ENCODE measurements at regions not wholly inside any gene's neighbourhood (a gene's known extent, or its start where the extent isn't known, plus 50 kb on each side); places are given as distances from the start of the nearest gene placed in this dataset.
"Not testable (repeated sequence)": the region's sequence is repeated elsewhere in the genome, so short reads cannot be mapped to it uniquely, and the experiment has no call there.

DNA sequence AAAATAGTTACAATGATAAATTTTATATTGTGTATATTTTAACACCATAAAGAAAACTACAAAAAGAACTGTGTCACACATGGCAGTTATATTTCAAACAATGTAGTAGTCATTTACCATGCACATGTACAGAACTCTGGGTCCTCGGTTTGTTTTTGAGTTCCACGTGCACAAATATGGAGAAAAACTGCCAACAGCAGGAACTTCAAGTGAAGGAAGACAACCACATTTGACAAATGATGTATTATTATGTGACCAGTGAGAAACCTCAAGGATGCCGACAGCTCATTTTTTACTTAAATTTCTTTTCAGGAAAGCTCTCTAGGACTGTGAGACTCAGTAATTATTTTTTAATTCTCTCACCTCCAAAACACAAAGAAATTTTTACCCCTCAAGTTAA lies 244.2 kb upstream of the USP15 start:
- Mint-ChIP-seq H3K36me3 (ENCODE audit: low read depth) (no peaks in the 10 kb centered on the region), H3K27me3 (no peaks in the 10 kb centered on the region), H3K4me3 (no peak overlapping the region), H3K4me1 (ENCODE audit: low read depth) (no peaks in the 10 kb centered on the region), H3K27ac (no peak overlapping the region), H3K9me3 (no peaks in the 10 kb centered on the region)

DNA sequence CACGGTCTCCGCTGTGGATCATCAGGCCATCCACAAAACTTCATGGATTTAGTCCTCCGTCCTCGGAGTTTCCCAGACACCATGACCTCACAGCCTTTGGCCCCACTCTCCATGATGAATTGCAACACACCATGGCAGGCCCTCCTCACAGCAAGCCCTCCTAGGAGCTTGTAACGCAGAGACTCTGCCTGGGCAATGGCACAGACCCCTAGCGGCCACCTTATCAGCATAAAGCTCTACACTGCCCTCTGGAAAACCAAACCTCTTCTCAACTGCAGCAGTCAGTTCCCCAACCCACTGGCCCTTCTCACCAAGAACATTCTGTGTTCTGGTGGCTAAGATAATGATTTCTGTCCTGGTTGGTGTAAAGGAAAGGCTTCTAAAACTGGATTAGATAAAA lies 238.4 kb upstream of the USP15 start:
- no peaks in the 10 kb centered on the region for H3K36me3 Mint-ChIP-seq (ENCODE audit: low read depth)
- no peak overlapping the region for H3K4me3 Mint-ChIP-seq
- peaks cover 4% of the 10 kb centered on the region for H3K9me3 Mint-ChIP-seq
- no peak overlapping the region for H3K27ac Mint-ChIP-seq
- H3K27me3 Mint-ChIP-seq, result peaks cover 4% of the 10 kb centered on the region
- H3K4me1 Mint-ChIP-seq (ENCODE audit: low read depth), result no peaks in the 10 kb centered on the region

DNA sequence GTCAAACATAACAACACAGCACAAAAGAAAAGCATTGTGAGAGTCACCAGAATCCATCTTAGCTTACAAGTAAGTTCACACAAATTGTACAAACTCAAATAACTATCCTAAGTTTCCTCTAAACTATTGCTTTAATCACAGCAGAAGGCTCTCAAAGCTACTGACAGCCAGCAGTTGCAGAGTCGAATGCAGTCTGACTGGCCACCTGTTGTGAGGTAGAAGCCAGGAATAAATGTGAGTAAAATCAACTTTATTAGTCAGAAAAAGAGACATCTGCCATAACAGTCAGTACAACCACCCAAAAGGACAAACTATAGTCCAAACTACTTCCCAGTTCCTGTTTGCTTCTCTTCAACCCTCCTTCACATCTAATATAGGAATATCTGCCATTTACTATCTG lies 231.7 kb upstream of the USP15 start:
- Mint-ChIP-seq H3K27ac (no peak overlapping the region), H3K4me3 (no peak overlapping the region), H3K36me3 (ENCODE audit: low read depth) (no peaks in the 10 kb centered on the region), H3K27me3 (peaks cover 4% of the 10 kb centered on the region), H3K4me1 (ENCODE audit: low read depth) (no peaks in the 10 kb centered on the region), H3K9me3 (peaks cover 4% of the 10 kb centered on the region)

DNA sequence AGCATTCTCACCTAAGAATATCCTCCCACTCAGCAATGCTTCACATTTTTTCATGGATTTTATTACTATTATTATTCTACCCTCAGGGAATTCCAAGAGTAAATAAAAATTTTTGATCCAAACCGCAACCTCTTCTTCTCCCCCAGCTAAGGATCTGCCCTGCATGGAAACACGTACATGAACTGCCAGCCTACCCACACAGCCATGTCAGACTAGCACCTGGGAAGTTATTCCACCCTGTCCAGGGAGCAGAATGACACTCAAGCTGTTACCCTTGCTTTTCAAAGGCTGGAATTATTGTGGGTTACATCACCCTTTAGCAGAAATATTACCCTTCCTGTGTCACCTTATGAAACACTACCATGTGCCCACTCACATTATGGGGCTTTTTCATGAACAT lies 227.3 kb upstream of the USP15 start:
- Mint-ChIP-seq H3K9me3 (no peaks in the 10 kb centered on the region), H3K4me1 (ENCODE audit: low read depth) (no peaks in the 10 kb centered on the region), H3K27me3 (no peaks in the 10 kb centered on the region), H3K4me3 (no peak overlapping the region), H3K36me3 (ENCODE audit: low read depth) (no peaks in the 10 kb centered on the region), H3K27ac (no peak overlapping the region)

DNA sequence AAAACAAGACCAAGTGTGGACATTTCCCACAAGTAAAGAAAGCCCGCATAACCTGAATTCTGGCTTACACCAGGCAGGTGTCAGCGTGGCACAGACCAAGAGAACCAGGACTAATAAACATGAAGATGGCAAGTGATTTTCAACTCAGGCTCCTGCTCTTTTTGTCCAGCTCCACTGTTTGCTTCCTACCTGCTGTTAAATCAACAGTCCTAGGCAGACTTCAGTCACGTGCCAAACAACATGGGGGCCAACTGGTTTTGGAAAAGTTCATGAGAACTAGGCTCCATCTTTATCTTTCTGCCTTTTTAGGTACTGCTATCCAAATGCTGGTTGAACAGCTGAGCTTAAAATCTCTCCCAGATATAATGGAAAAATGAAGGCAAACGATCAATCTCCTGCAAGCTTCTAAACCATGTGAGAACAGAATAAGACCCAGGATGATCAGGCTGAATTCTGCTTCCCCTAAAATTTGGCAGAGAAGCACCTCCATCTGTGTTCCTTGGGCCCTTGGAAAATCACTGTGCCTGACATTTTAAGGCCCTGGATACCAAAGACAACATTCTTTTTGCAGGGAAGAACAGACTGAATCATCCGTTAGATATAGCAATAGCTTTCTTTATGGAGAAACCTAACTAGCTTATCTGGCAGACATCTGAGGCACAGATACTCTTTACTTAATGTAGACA lies 215.6 kb upstream of the USP15 start:
- Mint-ChIP-seq H3K4me1 (ENCODE audit: low read depth) (no peaks in the 10 kb centered on the region), H3K36me3 (ENCODE audit: low read depth) (no peaks in the 10 kb centered on the region), H3K9me3 (no peaks in the 10 kb centered on the region), H3K27ac (no peak overlapping the region), H3K4me3 (no peak overlapping the region), H3K27me3 (no peaks in the 10 kb centered on the region)

DNA sequence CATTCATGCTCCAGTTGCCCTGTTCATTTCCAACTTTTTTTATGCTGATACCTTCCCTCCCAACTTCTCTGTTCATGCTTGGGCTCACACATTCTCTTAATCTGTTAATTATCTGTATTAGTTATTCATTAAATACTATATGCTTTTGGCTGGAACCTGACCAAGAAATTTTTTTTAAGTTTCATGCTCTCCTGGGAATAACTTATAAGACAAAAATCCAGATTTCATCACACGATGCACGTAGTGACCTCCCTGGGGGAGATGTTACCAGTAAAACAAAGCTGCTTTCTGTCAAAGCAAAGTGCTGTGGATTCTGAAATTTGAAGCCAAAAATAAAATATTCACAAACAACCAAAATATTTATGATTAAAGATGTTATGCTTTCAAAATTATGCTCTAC lies 215.0 kb upstream of the USP15 start:
- Mint-ChIP-seq H3K27ac (no peak overlapping the region), H3K36me3 (ENCODE audit: low read depth) (no peaks in the 10 kb centered on the region), H3K27me3 (no peaks in the 10 kb centered on the region), H3K9me3 (no peaks in the 10 kb centered on the region), H3K4me3 (no peak overlapping the region), H3K4me1 (ENCODE audit: low read depth) (no peaks in the 10 kb centered on the region)

DNA sequence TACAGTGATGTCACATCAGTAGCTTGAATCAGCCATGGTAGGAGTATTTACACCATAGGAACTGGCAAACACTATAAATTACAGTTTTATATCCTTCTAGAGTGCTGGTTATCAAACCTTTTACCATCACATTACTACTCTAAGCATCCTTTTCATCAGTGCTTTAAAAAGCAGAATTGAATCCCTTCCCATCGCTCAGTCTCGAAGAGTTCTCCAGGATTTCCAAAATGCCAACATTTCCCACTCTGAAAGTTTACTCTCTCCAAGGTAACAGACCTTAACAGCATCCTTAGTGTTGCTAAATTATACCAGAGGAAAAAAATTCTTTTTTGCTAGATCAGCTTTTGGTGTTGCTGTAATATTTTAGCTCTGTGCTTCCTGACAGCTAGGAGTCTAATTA lies 209.4 kb upstream of the USP15 start:
- H3K36me3 Mint-ChIP-seq (ENCODE audit: low read depth), result no peaks in the 10 kb centered on the region

DNA sequence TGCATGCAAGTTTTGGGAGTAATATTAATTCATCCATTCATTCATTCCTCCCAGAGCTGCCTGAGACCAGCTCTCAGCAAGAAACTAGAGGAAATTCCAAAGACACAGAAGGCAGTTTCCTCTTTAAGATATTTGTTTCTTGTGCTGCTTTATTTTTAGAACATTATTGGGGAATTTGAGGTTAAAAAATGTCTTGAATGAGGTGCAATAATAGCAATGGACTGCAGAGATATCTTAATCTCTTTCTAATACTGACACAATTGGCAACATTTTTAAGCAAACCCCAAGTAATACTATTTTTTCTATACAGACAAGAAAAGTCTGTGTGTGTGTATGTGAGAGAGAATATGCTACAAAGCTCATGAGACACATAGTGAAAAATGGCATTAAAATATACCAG lies 190.2 kb upstream of the USP15 start:
- no peaks in the 10 kb centered on the region for H3K4me1 Mint-ChIP-seq (ENCODE audit: low read depth)
- no peak overlapping the region for H3K27ac Mint-ChIP-seq
- no peaks in the 10 kb centered on the region for H3K36me3 Mint-ChIP-seq (ENCODE audit: low read depth)
- no peaks in the 10 kb centered on the region for H3K9me3 Mint-ChIP-seq
- H3K27me3 Mint-ChIP-seq, result peaks cover 3% of the 10 kb centered on the region
- no peak overlapping the region for H3K4me3 Mint-ChIP-seq

More for the DNA sequence above, 209.4 kb upstream of the USP15 start:
- H3K9me3 Mint-ChIP-seq, result no peaks in the 10 kb centered on the region
- no peaks in the 10 kb centered on the region for H3K4me1 Mint-ChIP-seq (ENCODE audit: low read depth)
- H3K27ac Mint-ChIP-seq, result no peak overlapping the region
- no peaks in the 10 kb centered on the region for H3K27me3 Mint-ChIP-seq
- H3K4me3 Mint-ChIP-seq, result no peak overlapping the region

DNA sequence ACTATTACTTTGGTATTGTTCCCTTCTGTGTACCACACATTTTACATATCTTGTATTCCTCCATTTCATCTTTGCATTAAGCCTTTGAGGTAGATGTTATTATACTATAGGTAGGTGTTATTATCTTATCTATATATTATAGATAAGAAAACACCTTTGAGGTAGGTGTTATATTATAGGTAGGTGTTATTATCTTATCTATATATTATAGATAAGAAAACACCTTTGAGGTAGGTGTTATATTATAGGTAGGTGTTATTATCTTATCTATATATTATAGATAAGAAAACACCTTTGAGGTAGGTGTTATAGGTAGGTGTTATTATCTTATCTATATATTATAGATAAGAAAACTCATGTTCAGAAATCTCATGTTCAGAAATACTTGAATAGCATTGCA lies 187.0 kb upstream of the USP15 start:
- H3K27ac Mint-ChIP-seq; H3K9me3 Mint-ChIP-seq; H3K36me3 Mint-ChIP-seq (ENCODE audit: low read depth); H3K27me3 Mint-ChIP-seq; H3K4me1 Mint-ChIP-seq (ENCODE audit: low read depth); H3K4me3 Mint-ChIP-seq: not testable (repeated sequence)

DNA sequence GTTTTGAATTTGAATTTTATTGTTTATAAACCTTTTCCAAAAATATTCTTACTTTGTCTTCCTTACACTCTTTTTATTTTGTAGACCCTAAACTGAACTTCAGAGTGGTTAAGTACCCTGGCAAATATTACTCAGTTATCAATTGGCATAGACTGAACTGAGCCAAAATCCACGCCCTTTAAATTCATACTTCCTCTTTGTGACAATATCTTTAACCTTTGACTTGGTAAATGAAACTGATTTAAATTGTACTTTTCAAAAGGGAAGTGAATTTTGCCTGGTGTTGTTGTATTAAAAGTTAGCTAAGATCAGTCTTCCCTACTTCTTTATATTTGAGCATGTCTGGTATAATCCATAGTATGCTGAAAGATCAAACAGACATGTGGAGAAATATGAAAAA lies 184.3 kb upstream of the USP15 start:
- Mint-ChIP-seq H3K4me1 (ENCODE audit: low read depth) (no peaks in the 10 kb centered on the region), H3K27me3 (peaks cover 6% of the 10 kb centered on the region), H3K9me3 (no peaks in the 10 kb centered on the region), H3K4me3 (no peak overlapping the region), H3K36me3 (ENCODE audit: low read depth) (no peaks in the 10 kb centered on the region), H3K27ac (no peak overlapping the region)

DNA sequence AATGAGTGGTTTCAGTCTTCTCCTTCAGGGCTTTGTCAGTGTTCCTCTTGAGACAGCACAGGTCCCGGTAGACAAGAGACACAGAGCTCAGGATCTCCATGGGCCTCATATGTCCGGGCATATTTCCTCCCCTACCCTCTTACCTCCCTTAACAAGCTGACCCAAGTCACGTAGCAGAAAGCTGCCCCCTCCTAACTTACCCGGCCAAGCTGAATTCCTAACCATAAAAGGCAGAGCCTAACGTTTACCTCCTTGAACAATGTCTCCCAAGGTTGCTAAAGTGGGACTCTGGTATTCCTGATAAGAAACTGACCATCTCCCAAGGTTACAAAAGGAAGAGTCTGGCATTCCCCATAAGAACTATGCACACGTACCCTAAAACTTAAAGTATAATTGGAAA lies 182.2 kb upstream of the USP15 start:
- Mint-ChIP-seq H3K27me3 (peaks cover 6% of the 10 kb centered on the region), H3K36me3 (ENCODE audit: low read depth) (no peaks in the 10 kb centered on the region), H3K9me3 (no peaks in the 10 kb centered on the region), H3K27ac (no peak overlapping the region), H3K4me3 (no peak overlapping the region), H3K4me1 (ENCODE audit: low read depth) (no peaks in the 10 kb centered on the region)

DNA sequence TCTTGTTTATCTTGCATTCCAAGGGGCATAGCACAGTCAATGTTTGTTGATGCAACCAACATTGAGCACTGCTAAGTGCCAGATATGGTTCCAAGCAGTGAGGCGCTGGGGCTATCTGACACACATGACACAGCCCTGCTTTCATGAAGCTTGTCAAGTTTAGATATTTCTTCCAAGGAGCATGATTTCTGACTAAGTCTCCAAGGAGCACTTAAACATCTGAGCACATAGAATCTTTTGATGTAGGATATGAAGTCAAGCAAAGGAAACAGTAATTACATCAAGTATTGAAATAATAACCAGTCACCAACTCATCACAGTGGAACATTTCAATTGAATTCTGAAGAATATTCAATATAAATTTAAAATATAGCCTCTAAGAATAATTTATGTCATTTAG lies 177.8 kb upstream of the USP15 start:
- H3K4me1 Mint-ChIP-seq (ENCODE audit: low read depth), result no peaks in the 10 kb centered on the region
- no peak overlapping the region for H3K4me3 Mint-ChIP-seq

DNA sequence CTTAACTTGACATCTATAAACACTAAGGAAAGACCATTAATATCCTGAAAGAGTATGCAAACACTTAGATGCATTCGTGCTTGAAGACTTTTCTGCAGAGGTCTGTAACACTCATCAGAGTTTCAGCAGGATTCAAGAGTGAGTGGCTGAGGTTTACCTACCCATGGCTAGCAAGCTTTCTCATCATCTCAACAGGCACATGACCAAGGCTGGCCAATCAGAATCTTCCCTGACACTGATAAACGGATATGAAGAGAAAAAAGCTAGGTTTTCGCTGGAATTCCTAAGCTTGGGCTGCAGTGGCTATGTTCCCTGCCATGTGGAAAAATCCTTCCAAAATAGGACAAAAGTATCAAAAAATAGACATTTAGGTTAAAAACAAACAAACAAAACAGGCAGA lies 162.1 kb upstream of the USP15 start:
- no peaks in the 10 kb centered on the region for H3K9me3 Mint-ChIP-seq
- H3K36me3 Mint-ChIP-seq (ENCODE audit: low read depth), result no peaks in the 10 kb centered on the region
- peaks cover 4% of the 10 kb centered on the region for H3K27me3 Mint-ChIP-seq
- H3K4me3 Mint-ChIP-seq, result no peak overlapping the region
- no peak overlapping the region for H3K27ac Mint-ChIP-seq
- no peaks in the 10 kb centered on the region for H3K4me1 Mint-ChIP-seq (ENCODE audit: low read depth)

More for the DNA sequence above, 177.8 kb upstream of the USP15 start:
- Mint-ChIP-seq H3K27me3 (peaks cover 2% of the 10 kb centered on the region), H3K27ac (no peak overlapping the region), H3K36me3 (ENCODE audit: low read depth) (no peaks in the 10 kb centered on the region), H3K9me3 (no peaks in the 10 kb centered on the region)

DNA sequence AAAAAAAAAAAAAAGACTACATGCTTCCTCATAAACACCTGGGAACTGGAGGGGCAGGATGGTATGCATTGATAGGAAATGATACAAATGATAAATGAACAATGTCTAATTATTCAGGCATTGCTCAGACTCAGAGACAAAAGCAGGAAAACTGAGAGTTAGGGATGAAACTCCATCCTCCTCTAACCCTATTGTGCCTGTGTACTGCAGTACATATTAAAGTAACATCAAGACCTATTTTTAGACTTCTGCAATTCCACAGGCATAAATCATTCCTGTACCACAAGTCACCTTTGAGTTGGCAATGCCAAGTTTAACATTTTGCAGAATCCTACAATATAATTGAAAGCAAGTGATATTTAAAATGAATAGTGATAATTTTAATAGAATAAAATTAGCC lies 156.5 kb upstream of the USP15 start:
- H3K27ac Mint-ChIP-seq, result no peak overlapping the region
- peaks cover 4% of the 10 kb centered on the region for H3K27me3 Mint-ChIP-seq
- H3K36me3 Mint-ChIP-seq (ENCODE audit: low read depth), result no peaks in the 10 kb centered on the region
- H3K9me3 Mint-ChIP-seq, result no peaks in the 10 kb centered on the region
- no peak overlapping the region for H3K4me3 Mint-ChIP-seq
- no peaks in the 10 kb centered on the region for H3K4me1 Mint-ChIP-seq (ENCODE audit: low read depth)

DNA sequence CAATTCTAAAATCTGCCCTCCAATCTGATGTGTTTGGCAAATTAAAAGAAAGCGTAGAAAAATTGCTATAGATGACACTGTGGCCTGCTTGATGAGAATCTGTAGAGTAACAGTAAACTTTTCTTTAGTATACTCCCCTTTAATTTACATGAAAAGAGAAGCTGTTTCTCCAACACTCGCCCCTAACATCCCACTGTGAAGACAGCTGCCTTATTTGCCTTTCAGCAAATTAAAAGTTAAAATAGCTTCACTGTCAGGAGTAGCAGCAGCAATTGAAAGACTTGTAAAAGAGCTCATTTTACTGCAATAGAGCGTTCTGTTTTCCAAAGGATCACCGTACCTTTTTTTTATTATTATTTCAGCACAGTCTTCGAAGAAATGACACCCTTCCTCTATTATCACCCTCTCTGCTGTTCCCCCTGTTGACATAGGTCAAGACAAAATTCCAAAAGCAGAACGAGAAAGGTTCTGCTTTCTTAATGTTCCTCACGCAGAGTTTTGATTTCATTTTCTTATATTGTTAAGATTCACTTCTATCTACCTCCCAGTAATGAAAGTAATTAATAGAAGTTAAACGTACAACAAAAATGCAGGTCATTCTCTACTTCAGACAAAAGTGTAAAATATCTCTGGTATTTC lies 153.5 kb upstream of the USP15 start:
- no peaks in the 10 kb centered on the region for H3K36me3 Mint-ChIP-seq (ENCODE audit: low read depth)
- no peaks in the 10 kb centered on the region for H3K4me1 Mint-ChIP-seq (ENCODE audit: low read depth)
- H3K27ac Mint-ChIP-seq, result no peak overlapping the region
- H3K9me3 Mint-ChIP-seq, result no peaks in the 10 kb centered on the region
- no peak overlapping the region for H3K4me3 Mint-ChIP-seq
- H3K27me3 Mint-ChIP-seq, result peaks cover 2% of the 10 kb centered on the region

DNA sequence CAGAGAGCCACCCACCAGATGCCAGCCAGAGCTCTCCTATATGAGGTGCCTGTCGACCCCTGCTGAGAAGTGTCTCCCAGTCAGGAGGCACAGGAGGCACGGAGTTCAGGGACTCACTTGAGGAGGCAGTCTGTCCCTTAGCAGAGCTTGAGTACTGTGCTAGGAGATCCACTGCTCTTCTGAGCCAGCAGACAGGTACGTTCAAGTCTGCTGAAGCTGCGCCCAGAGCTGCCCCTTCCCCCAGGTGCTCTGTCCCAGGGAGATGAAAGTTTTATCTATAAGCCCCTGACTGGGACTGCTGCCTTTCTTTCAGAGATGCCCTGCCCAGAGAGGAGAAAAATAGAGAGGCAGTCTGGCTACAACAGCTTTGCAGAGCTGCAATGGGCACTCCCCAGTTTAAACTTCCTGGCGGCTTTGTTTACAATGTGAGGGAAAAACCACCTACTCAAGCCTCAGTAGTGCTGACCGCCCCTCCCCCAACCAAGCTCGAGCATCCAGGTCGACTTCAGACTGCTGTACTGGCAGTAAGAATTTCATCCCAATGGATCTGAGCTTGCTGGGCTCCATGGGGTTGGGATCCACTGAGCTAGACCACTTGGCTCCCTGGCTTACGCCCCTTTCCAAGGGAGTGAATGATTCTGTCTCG lies 146.7 kb upstream of the USP15 start:
- Mint-ChIP-seq H3K27ac (no peak overlapping the region), H3K36me3 (ENCODE audit: low read depth) (no peaks in the 10 kb centered on the region), H3K9me3 (no peaks in the 10 kb centered on the region), H3K4me1 (ENCODE audit: low read depth) (no peaks in the 10 kb centered on the region), H3K27me3 (no peaks in the 10 kb centered on the region), H3K4me3 (no peak overlapping the region)
